Stimulated activated CD8-positive, alpha-beta memory T cell treated with anti-CD3 and anti-CD28 coated beads, Interleukin-12 subunit alpha, Interleukin-12 subunit beta, amount 100 ng/mL, for 1 hour (primary cell): ENCODE measurements at regions not wholly inside any gene's neighbourhood (a gene's known extent, or its start where the extent isn't known, plus 50 kb on each side); places are given as distances from the start of the nearest gene placed in this dataset.
"Not testable (repeated sequence)": the region's sequence is repeated elsewhere in the genome, so short reads cannot be mapped to it uniquely, and the experiment has no call there.

Experiments used
- DNase-seq: peaks from one replicate; pipeline ENCODE4 v3.0.0-alpha.2; 2020; ENCODE audit warnings: low read depth

- DNase-seq, result no peak
These were observed 347.5 kb upstream of the SFSWAP start for GRCh38 chr12:131363393-131363792.

DNA sequence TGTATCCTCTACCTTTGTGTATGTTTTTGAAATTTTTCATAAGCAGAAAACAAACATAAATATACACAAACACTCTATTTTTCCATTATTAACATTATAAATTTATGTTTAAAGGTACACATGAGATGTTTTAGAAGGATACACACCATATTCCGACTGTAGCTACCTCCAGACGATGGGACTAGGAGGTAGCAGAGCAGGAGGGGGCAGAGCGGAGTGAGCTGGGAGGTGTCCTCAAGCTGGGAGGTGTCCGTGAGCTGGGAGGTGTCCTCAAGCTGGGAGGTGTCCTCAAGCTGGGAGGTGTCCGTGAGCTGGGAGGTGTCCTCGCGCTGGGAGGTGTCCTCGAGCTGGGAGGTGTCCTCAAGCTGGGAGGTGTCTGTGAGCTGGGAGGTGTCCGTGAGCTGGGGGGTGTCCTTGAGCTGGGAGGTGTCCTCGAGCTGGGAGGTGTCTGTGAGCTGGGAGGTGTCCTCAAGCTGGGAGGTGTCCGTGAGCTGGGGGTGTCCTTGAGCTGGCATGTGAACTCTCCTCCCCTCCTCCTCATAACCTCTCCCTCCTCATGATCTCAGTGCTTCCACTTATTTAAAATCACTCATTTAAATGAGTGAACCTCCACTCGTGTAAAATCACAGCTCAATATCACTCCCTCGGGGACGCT lies 346.9 kb upstream of the SFSWAP start:
- DNase-seq, result no peak

- DNase-seq, result no peak
These were observed 345.7 kb upstream of the SFSWAP start for GRCh38 chr12:131364903-131365820.

DNA sequence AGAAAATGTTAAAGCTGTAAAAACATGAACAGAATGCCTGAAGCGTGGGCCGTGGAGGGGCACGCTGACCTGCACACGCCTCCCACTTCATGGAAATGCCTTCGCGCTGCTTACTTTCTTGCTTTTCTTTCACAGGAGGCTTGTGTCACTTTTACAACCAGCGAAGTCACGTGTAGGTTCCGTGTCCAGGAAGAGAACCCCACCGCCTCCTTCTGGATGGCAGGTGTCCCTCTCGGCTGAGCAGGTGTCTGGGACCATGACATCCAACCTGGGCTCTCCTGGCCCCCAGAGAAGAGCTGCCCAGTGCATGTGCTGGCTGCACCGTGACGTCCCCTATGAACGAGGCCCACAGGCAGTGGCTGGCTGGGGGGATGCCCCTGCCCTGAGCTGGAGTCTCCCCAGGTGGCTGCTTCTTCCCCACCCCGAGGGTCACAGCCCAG lies 345.0 kb upstream of the SFSWAP start:
- DNase-seq, result no peak

DNA sequence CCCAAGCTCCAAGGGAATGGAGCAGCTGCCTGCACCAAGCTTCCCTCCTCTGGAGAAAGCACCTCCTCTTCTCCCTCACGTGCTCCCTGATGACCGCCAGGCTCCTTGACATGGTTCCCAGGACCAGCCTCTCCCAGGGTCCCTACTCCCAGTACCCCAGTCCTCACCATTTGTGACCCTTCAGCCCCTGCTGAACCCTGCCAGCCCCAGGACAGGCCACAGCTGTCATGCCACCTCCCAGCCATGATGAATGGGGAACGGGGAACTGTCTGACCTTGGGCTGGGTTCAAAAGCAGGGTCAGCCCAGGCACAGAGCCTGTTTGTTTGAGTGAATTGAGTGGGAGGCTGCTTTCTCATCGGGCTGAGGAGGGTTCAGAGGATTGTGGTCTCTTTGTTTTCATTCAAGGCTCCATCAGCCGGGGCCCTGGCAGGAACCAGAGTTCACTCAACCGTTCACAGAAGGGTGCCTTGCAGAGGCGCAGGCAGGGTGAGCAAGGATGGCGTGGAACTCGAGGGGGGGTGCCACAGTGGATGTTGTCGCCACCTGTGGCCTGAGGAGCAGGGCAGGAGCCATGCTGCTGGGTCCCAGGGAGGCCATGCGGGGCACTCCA lies 344.5 kb upstream of the SFSWAP start:
- no peak for DNase-seq

DNA sequence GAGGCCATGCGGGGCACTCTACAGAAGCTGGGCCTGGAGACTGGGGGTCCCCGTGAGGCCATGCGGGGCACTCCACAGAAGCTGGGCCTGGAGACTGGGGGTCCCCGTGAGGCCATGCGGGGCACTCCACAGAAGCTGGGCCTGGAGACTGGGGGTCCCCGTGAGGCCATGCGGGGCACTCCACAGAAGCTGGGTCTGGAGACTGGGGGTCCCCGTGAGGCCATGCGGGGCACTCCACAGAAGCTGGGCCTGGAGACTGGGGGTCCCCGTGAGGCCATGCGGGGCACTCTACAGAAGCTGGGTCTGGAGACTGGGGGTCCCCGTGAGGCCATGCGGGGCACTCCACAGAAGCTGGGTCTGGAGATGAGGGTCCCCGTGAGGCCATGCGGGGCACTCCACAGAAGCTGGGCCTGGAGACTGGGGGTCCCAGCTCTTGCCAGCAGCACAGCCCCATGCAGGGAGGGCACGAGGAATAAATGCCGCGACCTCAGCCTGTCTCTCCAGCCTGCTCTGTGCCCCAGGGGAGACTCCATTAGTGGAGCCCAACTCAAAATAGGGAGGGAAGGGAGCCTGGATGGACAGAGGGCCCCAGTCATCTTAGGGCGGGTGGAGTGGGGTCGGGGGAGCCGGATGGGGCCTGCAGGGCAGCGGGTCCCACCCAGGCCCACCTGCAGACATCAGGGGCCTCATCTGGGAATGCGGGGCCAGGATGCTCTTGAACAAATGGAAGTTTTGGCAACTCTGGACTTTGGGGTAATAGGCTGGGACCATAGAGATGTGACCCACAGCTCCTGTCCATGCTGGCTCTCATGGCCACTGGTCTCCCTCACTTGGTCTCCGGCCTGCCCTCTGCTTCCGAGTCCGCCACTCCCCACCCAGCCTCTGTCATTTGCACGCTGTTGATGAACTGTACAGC lies 343.6 kb upstream of the SFSWAP start:
- DNase-seq, result not testable (repeated sequence)

DNA sequence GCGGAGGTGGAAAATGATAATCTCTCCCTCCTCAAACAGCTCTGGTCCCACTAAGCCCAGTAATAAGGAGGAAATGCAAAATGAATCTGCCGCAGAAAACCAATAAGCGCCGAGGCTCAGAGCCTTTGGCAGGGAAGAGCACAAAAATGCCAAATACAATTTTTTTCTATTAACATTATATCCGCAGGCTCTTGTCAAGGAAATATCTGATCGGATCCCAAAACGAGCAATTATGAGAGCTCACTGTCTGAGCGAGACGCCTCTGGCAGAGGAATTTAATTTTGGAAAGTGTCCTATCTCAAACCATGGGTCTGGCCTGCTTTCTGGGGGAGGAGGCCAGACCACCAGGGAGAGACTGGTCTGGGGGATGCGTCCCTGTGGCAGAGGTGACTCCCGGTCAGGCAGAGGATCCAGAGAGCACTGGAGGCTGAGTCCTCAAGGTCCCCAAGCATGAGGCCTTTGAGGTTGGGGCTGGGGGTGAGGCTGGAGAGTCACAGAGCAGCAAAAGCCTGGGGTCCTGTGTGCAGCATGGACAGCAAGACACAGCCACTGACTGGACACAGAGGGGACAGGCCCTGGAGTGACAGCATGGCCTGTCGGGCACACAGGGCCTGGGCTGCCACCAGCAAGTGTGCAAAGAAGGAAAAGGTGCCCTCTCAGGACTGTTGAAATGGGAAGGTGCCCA lies 342.8 kb upstream of the SFSWAP start:
- DNase-seq, result no peak

DNA sequence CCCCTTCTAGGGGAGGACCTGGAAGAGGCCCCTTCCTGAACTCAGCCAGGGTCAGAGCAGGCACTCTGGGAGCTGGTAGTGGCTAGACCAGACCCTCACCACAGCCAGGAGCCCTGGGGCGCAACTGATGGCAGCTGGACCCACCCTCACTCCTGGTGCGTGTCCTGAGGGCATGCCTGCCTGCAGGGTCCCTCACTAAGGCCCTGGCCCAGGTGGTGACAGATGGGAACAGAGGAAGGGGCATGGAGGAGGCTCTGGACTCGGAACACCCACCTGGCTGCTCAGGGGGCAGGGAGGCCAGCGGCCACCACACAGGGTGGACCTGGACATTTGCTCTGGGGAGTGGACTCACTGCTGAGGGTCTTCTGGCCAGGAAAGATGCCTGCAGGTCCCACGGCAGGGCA lies 342.2 kb upstream of the SFSWAP start:
- no peak for DNase-seq

- DNase-seq, result no peak
These were observed 341.6 kb upstream of the SFSWAP start for GRCh38 chr12:131369094-131369845.

- no peak for DNase-seq
These were observed 340.6 kb upstream of the SFSWAP start for GRCh38 chr12:131370321-131370720.

DNA sequence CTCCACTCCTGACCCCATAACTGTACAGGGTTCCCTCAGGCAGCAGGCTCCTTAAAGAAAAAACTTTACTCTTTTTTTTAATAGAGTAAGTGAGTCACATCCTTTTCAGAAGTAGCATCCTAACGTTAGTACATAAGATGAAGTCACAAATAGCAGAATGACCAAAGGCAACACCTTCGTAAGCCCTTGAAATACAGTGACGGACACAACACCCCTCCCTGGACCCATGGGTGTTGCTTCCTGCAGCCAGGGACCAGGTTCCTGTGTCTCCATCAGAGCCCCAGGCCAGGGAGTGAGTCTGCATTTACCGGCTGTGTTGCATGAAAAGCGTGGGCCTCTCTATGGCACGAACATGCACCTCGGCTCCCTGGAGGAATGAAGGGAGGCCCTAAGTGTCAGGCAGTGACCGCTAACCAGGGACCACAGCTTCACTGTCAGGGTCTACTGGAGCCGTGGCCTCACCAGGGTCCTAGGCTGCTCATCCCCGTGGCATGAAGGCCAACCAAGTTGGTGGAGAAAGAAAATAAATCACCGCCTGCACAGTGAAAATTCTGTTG lies 340.0 kb upstream of the SFSWAP start:
- DNase-seq, result no peak

GRCh38 chr12:131371401-131372170 lies 339.3 kb upstream of the SFSWAP start:
- DNase-seq, result no peak

- DNase-seq, result no peak
These were observed 338.8 kb upstream of the SFSWAP start for GRCh38 chr12:131372171-131372475.

DNA sequence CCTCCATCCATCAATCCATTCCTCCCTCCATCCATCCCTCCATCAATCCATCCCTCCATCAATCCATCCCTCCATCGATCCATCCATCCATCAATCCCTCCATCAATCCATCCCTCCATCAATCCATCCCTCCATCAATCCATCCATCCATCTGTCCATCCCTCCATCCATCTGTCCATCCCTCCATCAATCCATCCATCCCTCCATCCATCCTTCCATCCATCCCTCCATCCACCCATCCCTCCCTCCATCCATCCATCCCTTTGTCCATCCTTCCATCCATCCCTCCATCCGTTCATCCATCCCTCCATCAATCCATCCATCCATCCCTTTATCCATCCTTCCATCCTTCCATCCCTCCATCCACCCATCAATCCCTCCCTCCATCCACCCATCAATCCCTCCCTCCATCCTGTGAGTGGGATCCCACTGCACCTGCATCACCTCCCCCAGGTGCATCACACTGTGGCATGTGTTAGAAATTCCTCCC lies 338.1 kb upstream of the SFSWAP start:
- no peak for DNase-seq

- DNase-seq, result no peak
These were observed 335.5 kb upstream of the SFSWAP start for GRCh38 chr12:131375261-131375971.

- DNase-seq, result no peak
These were observed 334.9 kb upstream of the SFSWAP start for GRCh38 chr12:131375972-131376345.

DNA sequence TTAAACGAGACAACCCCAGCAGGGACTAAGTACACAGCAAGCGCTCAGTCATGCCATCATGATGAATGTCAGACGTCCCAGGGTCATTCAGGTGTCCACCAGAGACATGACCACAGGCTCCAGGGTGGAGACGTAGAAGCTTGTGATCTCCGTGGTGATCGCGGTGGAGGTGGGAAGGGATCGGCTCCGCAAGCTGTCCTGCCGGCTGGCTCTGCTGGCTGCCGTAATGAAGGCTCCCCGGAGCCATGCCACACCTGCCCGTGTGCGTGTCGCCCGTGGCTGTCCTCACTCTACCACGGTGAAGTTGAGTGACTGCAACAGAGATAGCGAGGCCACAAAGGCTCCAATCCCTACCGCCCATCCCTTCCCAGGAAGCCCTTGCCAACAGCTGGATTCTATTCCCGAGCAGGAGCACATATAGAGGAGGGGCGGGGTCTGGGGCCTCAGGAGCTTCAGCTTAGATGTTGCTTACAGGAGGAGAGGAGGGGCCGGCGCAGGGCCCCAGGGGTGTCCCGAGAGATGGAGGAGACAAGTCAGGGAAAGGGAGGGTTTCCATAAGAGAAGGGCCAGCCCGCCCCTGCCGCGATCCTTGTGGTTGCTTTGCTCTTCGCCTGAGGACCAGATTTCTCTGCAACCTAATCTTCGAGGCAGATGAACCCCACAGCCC lies 332.6 kb upstream of the SFSWAP start:
- DNase-seq, result no peak
